ELF-1 (cell line): ENCODE measurements at regions not wholly inside any gene's neighbourhood (a gene's known extent, or its start where the extent isn't known, plus 50 kb on each side); places are given as distances from the start of the nearest gene placed in this dataset.
A peak's percentile ranks its signal among the peaks of the same experiment; 100 is the strongest.
"Not testable (repeated sequence)": the region's sequence is repeated elsewhere in the genome, so short reads cannot be mapped to it uniquely, and the experiment has no call there.

Experiments
- DNase-seq: peaks from one replicate; pipeline ENCODE4 v3.0.0-alpha.2; 2016; ENCODE audit warnings: low read depth, low spot score

DNA sequence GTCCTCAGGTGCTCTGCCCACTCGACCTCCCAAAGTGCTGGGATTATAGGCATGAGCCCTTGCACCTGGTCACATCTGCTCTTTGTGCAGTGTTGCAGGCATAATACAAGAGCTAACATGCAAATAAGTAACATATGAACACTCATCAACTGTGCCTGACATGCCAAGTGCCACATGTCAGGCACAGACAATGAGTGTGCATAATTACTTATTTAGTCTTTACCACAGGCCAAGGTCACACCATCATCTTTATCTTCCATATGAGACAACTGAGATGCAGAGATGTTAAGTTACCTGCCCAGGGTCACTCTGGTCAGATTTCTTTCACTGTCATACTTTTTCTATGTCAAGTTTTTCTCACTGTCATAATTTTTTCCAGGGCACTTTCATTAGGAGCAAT, 126.1 kb downstream of the PPIAL4G start:
- no peak for DNase-seq

- no peak for DNase-seq
These were observed 127.1 kb downstream of the PPIAL4G start for GRCh38 chr1:148355976-148356375.

DNA sequence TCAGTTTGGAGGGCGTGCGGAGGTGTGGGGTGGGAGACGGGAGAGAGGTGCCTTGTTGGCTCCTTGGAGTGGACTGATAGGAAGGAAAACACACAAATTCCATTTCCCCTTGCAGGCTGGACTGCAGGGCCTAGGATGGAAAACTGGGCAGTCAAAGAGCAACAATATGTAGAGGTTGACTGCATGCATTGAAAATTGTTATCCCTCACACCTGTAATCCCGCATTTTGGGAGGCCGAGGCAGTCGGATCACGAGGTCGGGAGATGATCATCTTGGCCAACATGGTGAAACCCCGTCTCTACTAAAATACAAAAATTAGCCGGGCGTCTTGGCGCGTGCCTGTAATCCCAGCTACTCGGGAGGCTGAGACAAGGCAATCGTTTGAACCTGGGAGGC, 128.2 kb downstream of the PPIAL4G start:
- DNase-seq: no peak

DNA sequence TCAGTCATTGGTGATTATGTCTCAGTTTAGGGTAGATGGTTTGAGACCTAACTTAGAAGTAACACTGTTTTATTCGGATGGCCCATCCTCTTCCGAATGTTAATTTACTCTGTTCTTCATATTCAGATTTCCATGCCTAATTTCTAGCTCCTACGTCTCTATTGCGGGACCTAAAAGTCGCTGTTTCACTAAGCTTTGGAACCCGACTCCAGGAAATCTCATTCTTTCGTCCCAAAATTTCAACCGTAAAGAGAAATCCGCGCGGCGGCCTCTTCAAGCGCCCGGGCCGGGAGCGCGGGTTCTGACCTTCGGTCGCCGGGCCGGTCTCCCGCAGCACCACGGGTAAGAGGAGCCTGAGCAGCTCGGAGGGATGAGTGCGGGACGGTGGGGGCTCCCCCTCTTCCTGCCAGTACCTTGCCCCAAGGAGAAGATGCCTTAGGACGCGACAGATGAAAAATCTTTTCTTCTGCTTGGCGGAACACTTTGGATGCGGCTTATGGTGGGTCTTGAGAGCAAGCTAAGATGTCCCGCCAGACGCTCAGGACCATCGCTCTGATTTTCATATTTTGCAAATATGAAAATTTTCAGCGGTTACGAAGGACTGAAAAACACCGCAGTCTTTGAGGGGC, 128.7 kb downstream of the PPIAL4G start:
- DNase-seq: no peak

DNA sequence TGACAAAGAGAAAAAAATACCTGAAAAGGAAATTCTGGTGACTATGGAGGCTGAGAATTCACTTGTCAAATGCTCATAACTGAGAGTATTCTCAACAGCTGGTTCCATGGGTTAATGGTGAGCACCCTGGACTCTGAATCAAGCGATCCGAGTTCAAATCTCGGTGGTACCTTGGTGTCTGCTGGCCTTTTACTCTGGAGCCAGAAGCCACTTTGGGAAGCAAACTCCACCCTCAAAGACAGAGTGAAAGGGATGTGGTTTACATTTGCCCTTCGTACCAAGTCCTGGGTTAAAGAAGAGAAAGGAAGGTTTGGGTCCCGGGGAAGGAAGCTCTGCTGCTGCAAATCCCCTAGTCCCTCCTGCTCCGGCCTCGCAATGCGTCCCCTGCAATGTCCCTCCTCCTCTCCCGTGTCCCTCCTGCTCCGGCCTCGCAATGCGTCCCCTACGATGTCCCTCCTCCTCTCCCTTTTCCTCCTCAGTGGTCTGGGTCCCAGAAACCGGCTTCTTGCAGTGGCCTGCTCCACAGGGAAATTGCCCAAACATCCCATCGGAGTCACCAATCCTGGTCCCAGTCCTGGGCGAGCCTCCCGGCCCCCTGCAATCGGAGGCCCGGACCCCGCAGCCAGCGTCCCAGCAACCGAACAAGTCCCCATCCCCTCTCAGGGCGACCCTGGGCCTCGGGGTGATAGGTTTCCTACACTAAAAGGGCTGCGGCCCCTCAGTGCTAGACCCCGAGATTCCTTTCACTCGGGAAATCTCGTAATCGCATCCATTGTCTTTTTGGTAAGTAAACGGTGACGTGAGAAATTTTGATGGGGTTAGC, 129.4 kb downstream of the PPIAL4G start:
- DNase-seq: peak; percentile 67

- DNase-seq: no peak
These were observed 130.5 kb downstream of the PPIAL4G start for GRCh38 chr1:148352470-148353053.

- DNase-seq: no peak
These were observed 135.3 kb downstream of the PPIAL4G start for GRCh38 chr1:148347781-148348180.

- peak; percentile 74 for DNase-seq
These were observed 137.4 kb downstream of the PPIAL4G start for GRCh38 chr1:148345659-148346151.

GRCh38 chr1:148344651-148345050, 138.5 kb downstream of the PPIAL4G start:
- not testable (repeated sequence) for DNase-seq

DNA sequence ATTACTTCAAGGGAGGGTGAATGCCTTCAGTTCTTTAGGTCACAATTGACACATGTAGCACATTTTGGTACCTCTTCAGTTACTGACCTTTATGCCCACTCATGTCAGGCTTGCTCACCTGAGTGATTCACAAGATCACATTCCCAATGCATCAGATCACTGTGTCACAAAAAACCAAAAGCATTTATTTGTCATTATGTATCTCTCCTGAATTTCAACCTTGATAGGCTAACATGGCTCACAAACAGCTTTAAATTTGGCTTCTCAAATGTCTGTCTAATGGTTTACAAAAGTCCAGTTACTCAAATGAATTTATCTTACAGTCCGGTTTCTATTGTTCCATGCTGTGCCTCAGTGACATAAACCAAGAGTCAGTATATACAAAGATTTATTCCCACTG, 141.4 kb downstream of the PPIAL4G start:
- DNase-seq: not testable (repeated sequence)

GRCh38 chr1:148336121-148336918, 146.8 kb downstream of the PPIAL4G start:
- DNase-seq: not testable (repeated sequence)

DNA sequence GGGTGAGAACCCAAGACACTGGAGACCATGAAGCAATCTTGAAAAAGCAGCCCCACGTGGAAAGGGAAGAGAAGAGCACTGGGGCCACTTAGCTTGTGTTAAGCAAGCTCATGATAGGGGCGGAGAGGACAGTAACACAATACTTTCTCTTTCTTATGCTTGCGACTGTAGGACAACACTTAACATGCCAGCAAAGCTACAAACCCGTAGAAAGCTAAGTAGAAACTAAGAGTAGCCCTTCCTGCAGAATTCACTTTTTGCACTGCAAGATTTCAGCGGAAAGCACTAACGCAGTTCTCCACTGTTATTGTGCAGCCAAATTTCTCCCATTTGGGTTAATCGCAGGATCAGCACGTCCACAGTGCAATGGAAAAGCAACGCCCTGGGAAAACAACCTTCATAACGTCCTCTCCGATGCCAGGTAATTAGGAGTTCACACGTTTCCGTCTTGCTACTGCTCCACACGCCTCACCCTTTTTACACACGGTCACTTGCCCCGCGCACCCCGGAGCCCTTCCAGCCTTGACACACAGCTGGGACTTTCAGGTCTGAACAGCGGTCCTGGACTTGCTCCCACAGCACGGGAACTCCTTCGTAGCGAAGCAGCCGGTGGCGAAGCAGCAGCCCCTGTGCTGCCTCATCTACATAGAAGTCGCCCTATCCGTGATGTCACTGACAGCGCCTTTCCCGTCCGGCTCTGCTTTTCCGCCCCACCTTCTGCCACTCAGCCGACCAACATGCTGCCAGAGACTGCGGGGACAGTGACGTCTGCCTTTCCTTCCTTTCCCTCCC, 148.6 kb downstream of the PPIAL4G start:
- peak; percentile 96 for DNase-seq

GRCh38 chr1:148333875-148334338, 149.2 kb downstream of the PPIAL4G start:
- DNase-seq: no peak

DNA sequence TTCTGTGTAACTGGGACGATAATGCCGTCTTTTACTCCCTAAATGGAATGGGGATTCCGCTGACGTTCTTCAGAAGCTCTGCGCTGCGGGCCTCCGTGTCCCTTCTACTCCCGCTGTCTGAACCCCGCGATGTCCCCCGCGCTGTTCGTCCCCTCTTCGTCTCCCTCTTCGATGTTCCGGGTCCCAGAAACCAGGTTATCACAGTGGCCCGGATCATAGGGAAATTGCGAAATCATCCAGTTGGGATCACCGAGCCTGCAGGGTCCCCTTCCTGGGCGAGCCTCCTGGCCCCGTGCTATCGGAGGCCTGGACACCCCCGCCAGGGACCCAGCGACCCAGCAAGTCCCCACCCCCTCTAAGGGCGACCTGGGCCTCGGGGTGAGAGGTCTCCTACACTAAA, 154.2 kb downstream of the PPIAL4G start:
- no peak for DNase-seq

GRCh38 chr1:148325031-148325430, 158.1 kb downstream of the PPIAL4G start:
- DNase-seq: peak; percentile 82

GRCh38 chr1:148324465-148324864, 158.6 kb downstream of the PPIAL4G start:
- not testable (repeated sequence) for DNase-seq

DNA sequence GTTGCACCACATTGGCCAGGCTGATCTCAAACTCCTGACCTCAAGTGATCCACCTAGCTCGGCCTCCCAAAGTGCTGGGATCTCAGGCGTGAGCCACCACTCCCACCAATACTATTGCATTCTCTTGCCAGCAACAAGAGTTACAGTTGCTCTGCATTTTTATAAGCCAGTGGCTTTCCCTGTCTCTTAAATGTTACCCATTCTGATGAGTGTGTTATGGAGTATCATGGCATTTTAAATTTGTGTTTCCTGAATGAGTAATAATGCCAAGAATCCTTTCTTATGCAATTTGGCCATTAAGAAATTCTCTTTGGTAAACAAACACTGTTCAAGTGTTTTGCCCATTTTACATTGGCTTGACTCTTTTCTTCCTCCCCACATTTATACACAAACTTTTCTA, 163.0 kb downstream of the PPIAL4G start:
- not testable (repeated sequence) for DNase-seq

DNA sequence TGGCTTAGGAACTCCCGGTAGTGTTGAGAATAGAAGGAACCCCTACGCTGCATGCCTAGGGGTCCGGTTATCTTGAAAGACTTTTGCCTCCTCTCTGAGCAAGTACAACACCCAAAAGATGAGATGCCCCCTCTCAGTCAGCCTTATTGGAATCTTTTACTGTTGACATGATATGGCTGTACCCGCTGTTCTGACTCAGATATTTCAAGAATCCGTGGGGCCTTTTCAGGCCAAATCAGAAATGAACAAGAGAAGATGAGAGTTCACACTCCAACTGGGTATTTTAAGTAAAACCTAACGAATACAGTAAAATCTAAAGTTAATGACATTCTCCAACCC, 164.2 kb downstream of the PPIAL4G start:
- no peak for DNase-seq

GRCh38 chr1:148318123-148318903, 164.8 kb downstream of the PPIAL4G start:
- peak; percentile 45 for DNase-seq
